Upper lobe of left lung (tissue), 4 donors: ENCODE measurements at regions not wholly inside any gene's neighbourhood (a gene's known extent, or its start where the extent isn't known, plus 50 kb on each side); places are given as distances from the start of the nearest gene placed in this dataset.

Experiments used
- EP300 ChIP-seq, 4 donors: sonication (generic); formaldehyde crosslinking; IDR thresholded peaks; one replicate each; pipeline ENCODE4 v1.5.1; 2017; ENCODE audit warnings: antibody characterized with exemption in 4 of 4, control low read depth in 2 of 4
- POLR2A ChIP-seq, 4 donors: fragments of 450-650 bp; IDR thresholded peaks; one replicate each; pipeline ENCODE4 v1.5.1; 2016 to 2017; ENCODE audit warnings: antibody characterized with exemption in 4 of 4, mild to moderate bottlenecking in 2 of 4
- POLR2AphosphoS5 ChIP-seq, 2 donors: sonication (generic); formaldehyde crosslinking; IDR thresholded peaks; one replicate each; pipeline ENCODE4 v1.5.1; 2017; ENCODE audit warnings: antibody characterized with exemption in 2 of 2
- TF ChIP-seq, protein P1 (sequence below), 6 experiments: fragments of 450-650 bp in 4 of 6; fragments of 200-600 bp in 2 of 6; sonication (generic) in 2 of 6; IDR thresholded peaks; one replicate each; pipeline ENCODE4 v1.5.1; 2016 to 2019; ENCODE audit warnings: antibody characterized with exemption in 6 of 6

DNA sequence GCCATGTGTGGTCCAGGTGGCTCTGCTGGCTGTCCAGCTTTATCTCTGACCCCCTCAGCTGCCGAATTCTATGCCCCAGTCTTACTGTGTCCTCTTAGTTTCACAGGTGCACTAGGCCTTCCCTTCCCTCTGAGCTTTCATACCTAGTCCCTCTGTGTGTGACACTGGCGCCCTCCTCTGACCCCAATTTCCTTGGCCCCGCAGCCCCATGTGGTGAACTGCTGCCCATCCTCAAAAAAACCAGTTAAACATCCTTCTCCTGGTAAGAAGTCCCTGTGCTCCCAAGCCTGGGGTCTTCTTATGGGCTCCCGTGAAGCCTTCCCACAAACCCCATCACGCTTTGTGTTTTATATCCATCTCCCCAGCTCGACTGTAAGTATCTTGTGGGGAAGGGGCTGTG, 93.9 kb upstream of the TSPAN2 start:
- TF ChIP-seq, protein P1, sequence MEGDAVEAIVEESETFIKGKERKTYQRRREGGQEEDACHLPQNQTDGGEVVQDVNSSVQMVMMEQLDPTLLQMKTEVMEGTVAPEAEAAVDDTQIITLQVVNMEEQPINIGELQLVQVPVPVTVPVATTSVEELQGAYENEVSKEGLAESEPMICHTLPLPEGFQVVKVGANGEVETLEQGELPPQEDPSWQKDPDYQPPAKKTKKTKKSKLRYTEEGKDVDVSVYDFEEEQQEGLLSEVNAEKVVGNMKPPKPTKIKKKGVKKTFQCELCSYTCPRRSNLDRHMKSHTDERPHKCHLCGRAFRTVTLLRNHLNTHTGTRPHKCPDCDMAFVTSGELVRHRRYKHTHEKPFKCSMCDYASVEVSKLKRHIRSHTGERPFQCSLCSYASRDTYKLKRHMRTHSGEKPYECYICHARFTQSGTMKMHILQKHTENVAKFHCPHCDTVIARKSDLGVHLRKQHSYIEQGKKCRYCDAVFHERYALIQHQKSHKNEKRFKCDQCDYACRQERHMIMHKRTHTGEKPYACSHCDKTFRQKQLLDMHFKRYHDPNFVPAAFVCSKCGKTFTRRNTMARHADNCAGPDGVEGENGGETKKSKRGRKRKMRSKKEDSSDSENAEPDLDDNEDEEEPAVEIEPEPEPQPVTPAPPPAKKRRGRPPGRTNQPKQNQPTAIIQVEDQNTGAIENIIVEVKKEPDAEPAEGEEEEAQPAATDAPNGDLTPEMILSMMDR (IDR thresholded peaks at IDR 0.05), result no peak
- TF ChIP-seq POLR2A (IDR thresholded peaks at IDR 0.05) (no peak), POLR2AphosphoS5 (IDR thresholded peaks at IDR 0.05) (no peak), EP300 (IDR thresholded peaks at IDR 0.05) (no peak)
